ENCODE measurements at regions not wholly inside any gene's neighbourhood (a gene's known extent, or its start where the extent isn't known, plus 50 kb on each side); places are given as distances from the start of the nearest gene placed in this dataset.

DNA sequence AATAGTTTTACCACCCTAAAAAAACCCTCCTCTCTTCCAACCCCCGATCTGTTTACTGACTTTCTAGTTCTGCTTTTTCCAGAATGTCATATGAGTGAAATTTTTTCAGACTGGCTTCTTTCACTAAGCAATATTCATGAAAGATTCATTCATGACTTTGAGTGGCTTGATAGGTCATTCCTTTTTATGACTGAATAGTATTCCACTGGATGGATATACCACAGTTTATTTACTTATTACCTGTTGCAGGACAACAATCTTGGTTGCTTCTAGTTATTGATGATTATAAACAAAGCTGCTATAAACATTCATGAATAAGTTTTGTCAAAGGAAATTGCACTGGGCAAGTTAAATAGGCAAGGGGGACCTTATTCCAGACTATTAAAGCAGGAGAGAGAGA lies 264.2 kb downstream of the UTP18 start:
- TF ChIP-seq CTCF (conservative IDR thresholded peaks at IDR 0.05; ENCODE audit: low read length) (no peak), EZH2phosphoT487 (IDR thresholded peaks at IDR 0.05; ENCODE audit: borderline replicate concordance) (no peak)
